Motor neuron (in vitro differentiated cells): ENCODE measurements at regions not wholly inside any gene's neighbourhood (a gene's known extent, or its start where the extent isn't known, plus 50 kb on each side); places are given as distances from the start of the nearest gene placed in this dataset.

Experiments
- ATAC-seq, 8 experiments: fragments of 200-7000 bp; cut with Tn5 transposase; replicated peaks in 6 of 8; 2 replicates each; pipeline ENCODE4 v1.8.0; 2021; ENCODE audit warnings: mild to moderate bottlenecking in 8 of 8, moderate library complexity in 8 of 8
- H3K27ac ChIP-seq, 2 donors: fragments of 250-450 bp; sonication (Bioruptor Pico); 2 replicates each; pipeline ENCODE4 v1.9.0; 2021; ENCODE audit warnings: antibody characterized with exemption in 2 of 2, mild to moderate bottlenecking in 2 of 2, moderate library complexity in 1 of 2
- H3K4me1 ChIP-seq, 2 donors: fragments of 250-450 bp; sonication (Bioruptor Pico); replicated peaks in 1 of 2; 2 replicates each; pipeline ENCODE4 v1.6.1; 2021; ENCODE audit warnings: antibody characterized with exemption in 2 of 2, mild to moderate bottlenecking in 2 of 2, moderate library complexity in 1 of 2
- H3K4me3 ChIP-seq, 5 donors: fragments of 250-450 bp; sonication (Bioruptor Pico); 2 replicates each; pipeline ENCODE4 v1.9.0; 2021; ENCODE audit warnings: antibody characterized with exemption in 5 of 5, mild to moderate bottlenecking in 5 of 5, moderate library complexity in 4 of 5
- WGBS, 10 experiments: fragments of 450-650 bp; shearing (Covaris generic); methylation state at CpG; one replicate each; pipeline ENCODE4 v1.0.0; 2022; 5-methylcytosine and 5-hydroxymethylcytosine counted together
- in situ Hi-C, 9 experiments: fragments of 400-800 bp; cut with MboI; loops; one replicate each; pipeline ENCODE4 v1.15.0; 2021; ENCODE audit warnings: low sequenced_read_pairs in 9 of 9, low pct_unique_long_range_greater_than_20kb in 2 of 9; ENCODE audit not compliant: unreplicated experiment in 9 of 9

- in situ Hi-C loops = no loop called here
- 0 to 100% (median 100%) methylated on average over 1 of the region's 3 CpGs; no CpG with 5 or more reads in 5 of the 10 experiments for WGBS, 10 experiments
- H3K4me3 ChIP-seq = no peak overlapping the region
- peaks cover 0 to 6% of the 10 kb centered on the region in 2 donors for H3K4me1 ChIP-seq
- H3K27ac ChIP-seq = no peak overlapping the region
- no peak for ATAC-seq
Observed at GRCh38 chr4:75110061-75110460, 177.1 kb downstream of the PARM1 start.

GRCh38 chr4:75107755-75108612 is 175.1 kb downstream of the PARM1 start:
- peaks cover 0 to 6% of the 10 kb centered on the region in 2 donors for H3K4me1 ChIP-seq
- no peak overlapping the region for H3K27ac ChIP-seq
- in situ Hi-C loops = no loop called here
- peak in 6 of 8 experiments; percentile 24 to 93 (median 42) for ATAC-seq
- no peak overlapping the region for H3K4me3 ChIP-seq

- in situ Hi-C loops = no loop called here
- ATAC-seq = no peak
- peaks cover 0 to 1% of the 10 kb centered on the region in 2 donors for H3K4me1 ChIP-seq
Observed at GRCh38 chr4:75102787-75103085, 169.8 kb downstream of the PARM1 start.

GRCh38 chr4:75101906-75102786 is 169.2 kb downstream of the PARM1 start:
- Histone ChIP-seq H3K4me1 (no peaks in the 10 kb centered on the region), H3K4me3 (no peak overlapping the region), H3K27ac (no peak overlapping the region)
- 6 to 90% (median 51%) methylated on average over 1 to 3 of the region's 3 CpGs for WGBS, 10 experiments
- in situ Hi-C loops = no loop called here
- ATAC-seq = no peak

More at GRCh38 chr4:75102787-75103085, 169.8 kb downstream of the PARM1 start:
- no peak overlapping the region for H3K27ac ChIP-seq
- H3K4me3 ChIP-seq = no peak overlapping the region
